HepG2 (cell line): ENCODE measurements at regions not wholly inside any gene's neighbourhood (a gene's known extent, or its start where the extent isn't known, plus 50 kb on each side); places are given as distances from the start of the nearest gene placed in this dataset.
A peak's percentile ranks its signal among the peaks of the same experiment; 100 is the strongest.

Source experiments
- ATF7-NPFF ChIP-seq: sonication (generic); formaldehyde crosslinking; IDR thresholded peaks from 2 replicates; pipeline ENCODE4 v1.8.1; 2023; ENCODE audit warnings: mild to moderate bottlenecking, low read depth, missing genetic modification reagents, moderate library complexity
- ELF4 ChIP-seq: sonication (generic); formaldehyde crosslinking; IDR thresholded peaks from 2 replicates; pipeline ENCODE4 v1.5.0; 2020; ENCODE audit warnings: missing genetic modification reagents, mild to moderate bottlenecking, moderate library complexity, borderline replicate concordance
- FOXK2 ChIP-seq: fragments of 450-650 bp; IDR thresholded peaks from 2 replicates; pipeline ENCODE4 v1.6.1; 2016
- GATA4 ChIP-seq: sonication (generic); IDR thresholded peaks from 2 replicates; pipeline ENCODE4 v1.6.1; 2016; ENCODE audit warnings: antibody characterized with exemption, low read depth, borderline replicate concordance
- GFI1 ChIP-seq: sonication (generic); formaldehyde crosslinking; IDR thresholded peaks from 2 replicates; pipeline ENCODE4 v1.5.0; 2020; ENCODE audit warnings: missing genetic modification reagents, mild to moderate bottlenecking, borderline replicate concordance
- HMG20A ChIP-seq: IDR thresholded peaks from 2 replicates; pipeline ENCODE4 v1.6.1; 2016; ENCODE audit warnings: borderline replicate concordance
- MED13 ChIP-seq: sonication (generic); formaldehyde crosslinking; IDR thresholded peaks from 2 replicates; pipeline ENCODE4 v1.5.0; 2020; ENCODE audit warnings: missing genetic modification reagents
- NKX3-1 ChIP-seq: sonication (generic); formaldehyde crosslinking; IDR thresholded peaks from 2 replicates; pipeline ENCODE4 v1.5.0; 2020; ENCODE audit warnings: missing genetic modification reagents
- PAF1 ChIP-seq: IDR thresholded peaks from 2 replicates; pipeline ENCODE4 v1.6.1; 2016; ENCODE audit warnings: missing genetic modification reagents, missing compliant biosample characterization
- SOX13 ChIP-seq, 3 experiments: fragments of 450-650 bp in 1 of 3; sonication (generic) in 1 of 3; formaldehyde crosslinking in 1 of 3; IDR thresholded peaks in 2 of 3; conservative IDR thresholded peaks in 1 of 3; 2 replicates each; pipeline versions ENCODE4 v1.5.0 to v1.6.1; 2016 to 2020; ENCODE audit warnings: antibody characterized with exemption in 1 of 3, mild to moderate bottlenecking in 1 of 3, missing compliant biosample characterization in 1 of 3, missing genetic modification reagents in 1 of 3, moderate library complexity in 1 of 3
- ZHX2 ChIP-seq, 2 experiments: sonication (generic) in 1 of 2; formaldehyde crosslinking in 1 of 2; IDR thresholded peaks; 2 replicates each; pipeline versions ENCODE4 v1.6.1 to v1.9.0; 2014 to 2022; ENCODE audit warnings: antibody characterized with exemption in 1 of 2, borderline replicate concordance in 1 of 2, inconsistent platforms in 1 of 2, low read depth in 1 of 2, missing genetic modification reagents in 1 of 2
- ZSCAN29 ChIP-seq: sonication (generic); formaldehyde crosslinking; conservative IDR thresholded peaks from 2 replicates; pipeline ENCODE4 v1.4.0; 2020; ENCODE audit warnings: mild to moderate bottlenecking, missing genetic modification reagents

DNA sequence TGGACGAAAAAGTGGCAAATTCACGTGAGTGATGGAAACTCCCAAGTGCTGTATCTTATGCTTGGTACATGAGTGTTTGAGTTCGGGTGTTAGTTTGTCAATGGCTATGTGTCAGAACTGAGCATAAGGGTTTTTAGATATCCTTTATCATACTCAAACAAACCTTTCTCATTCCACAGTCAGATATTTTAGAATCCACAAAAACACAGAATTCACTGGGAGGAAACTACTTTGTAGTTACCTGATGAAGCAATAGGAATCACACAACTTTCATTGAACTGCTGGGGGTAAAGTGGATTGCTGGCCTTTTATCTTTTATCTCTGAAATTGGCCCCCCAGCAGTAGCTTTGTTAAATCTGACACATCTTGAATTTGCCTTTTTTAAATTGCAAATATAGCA, 64.0 kb downstream of the DKK1 start (continued):
- no peak for TF ChIP-seq PAF1 (CRISPR knock-in tag)
- no peak for TF ChIP-seq NKX3-1 (CRISPR knock-in tag)
- peak; percentile 70; the same call in 1 of the 2 replicates for TF ChIP-seq GFI1
- peak; percentile 46; the same call in 1 of the 2 replicates for TF ChIP-seq ELF4 (CRISPR knock-in tag)
- peak; percentile 87; the same call in 1 of the 2 replicates for TF ChIP-seq GATA4
- no peak for TF ChIP-seq ZHX2 (IDR thresholded peaks at IDR 0.05; ENCODE audit: low read depth)
- no peak for TF ChIP-seq ZHX2 (CRISPR knock-in tag; IDR thresholded peaks at IDR 0.05; ENCODE audit: borderline replicate concordance)
- TF ChIP-seq MED13, result peak; percentile 74
- no peak for TF ChIP-seq FOXK2
- TF ChIP-seq ZSCAN29 (CRISPR knock-in tag), result no peak
- TF ChIP-seq ATF7-NPFF, result no peak
- no peak for TF ChIP-seq SOX13 (IDR thresholded peaks at IDR 0.05)
- peak in 1 of 2 experiments; percentile 84; a peak in 2 of 4 replicates for TF ChIP-seq SOX13 (CRISPR knock-in tag; conservative IDR thresholded peaks at IDR 0.05 in 1 of 2, IDR thresholded peaks at IDR 0.05 in 1 of 2)
- TF ChIP-seq HMG20A (CRISPR knock-in tag), result peak; percentile 52; the same call in 1 of the 2 replicates
